Astrocyte of the cerebellum (primary cell): ENCODE measurements at regions not wholly inside any gene's neighbourhood (a gene's known extent, or its start where the extent isn't known, plus 50 kb on each side); places are given as distances from the start of the nearest gene placed in this dataset.

Experiments used
- DNase-seq: peaks from one replicate; pipeline ENCODE4 v3.0.0-alpha.2; 2011; ENCODE audit warnings: low read depth
- H3K4me3 ChIP-seq: 2 replicates; pipeline ENCODE4 v1.5.1; 2011; ENCODE audit warnings: mild to moderate bottlenecking, low read depth, low read length, moderate library complexity
- CTCF ChIP-seq: IDR thresholded peaks from 2 replicates; pipeline ENCODE4 v1.5.1; 2012; ENCODE audit warnings: low read length, low read depth, moderate library complexity, mild to moderate bottlenecking; ENCODE audit errors: missing control alignments
- in situ Hi-C: cut with HindIII; loops from 2 replicates; pipeline ENCODE4 v1.10.0; 2017; ENCODE audit warnings: low sequenced_read_pairs

- no peak for TF ChIP-seq CTCF
- in situ Hi-C loops = no loop called here
- no peak for DNase-seq
- no peak overlapping the region for H3K4me3 ChIP-seq
Observed at GRCh38 chr10:8638088-8638672, 583.7 kb downstream of the GATA3 start.

- TF ChIP-seq CTCF = no peak
- in situ Hi-C loops = no loop called here
- no peak for DNase-seq
- no peak overlapping the region for H3K4me3 ChIP-seq
Observed at GRCh38 chr10:8639486-8640185, 585.1 kb downstream of the GATA3 start.

- no peak for TF ChIP-seq CTCF
- in situ Hi-C loops = no loop called here
- no peak overlapping the region for H3K4me3 ChIP-seq
- no peak for DNase-seq
Observed at GRCh38 chr10:8640301-8640700, 585.8 kb downstream of the GATA3 start.

GRCh38 chr10:8640878-8641277, 586.4 kb downstream of the GATA3 start:
- TF ChIP-seq CTCF = no peak
- DNase-seq = no peak
- no peak overlapping the region for H3K4me3 ChIP-seq
- in situ Hi-C loops = no loop called here

GRCh38 chr10:8656261-8656660, 601.8 kb downstream of the GATA3 start:
- in situ Hi-C loops = no loop called here
- TF ChIP-seq CTCF = no peak
- DNase-seq = no peak
- no peak overlapping the region for H3K4me3 ChIP-seq

GRCh38 chr10:8659982-8660381, 605.5 kb downstream of the GATA3 start:
- DNase-seq = no peak
- in situ Hi-C loops = no loop called here
- no peak overlapping the region for H3K4me3 ChIP-seq
- TF ChIP-seq CTCF = no peak
